Panc1 (cell line): ENCODE measurements at regions not wholly inside any gene's neighbourhood (a gene's known extent, or its start where the extent isn't known, plus 50 kb on each side); places are given as distances from the start of the nearest gene placed in this dataset.

Source experiments
- ATAC-seq: fragments of 200-7000 bp; cut with Tn5 transposase; 2 replicates; pipeline ENCODE4 v1.9.1; 2020; ENCODE audit warnings: mild to moderate bottlenecking, moderate library complexity
- BruUV-seq: library from RNA; stranded (reverse); fragments of 400-500 nt; replicated peaks from 2 replicates; lab custom pipeline; 2021; lab: Mats Ljungman, UMichigan
- CTCF ChIA-PET: fragments of 300-600 bp; sonication (Branson Sonifier 250); formaldehyde crosslinking; loops from one replicate; lab custom pipeline; 2022; ENCODE audit warnings: antibody characterized with exemption; lab: Charles Lee
- POLR2A ChIA-PET: fragments of 300-600 bp; sonication (Branson Sonifier 250); formaldehyde crosslinking; loops from one replicate; lab custom pipeline; 2022; ENCODE audit warnings: antibody characterized with exemption; lab: Charles Lee
- DNase-seq: peaks from one replicate; pipeline ENCODE4 v3.0.0-alpha.2; 2010; ENCODE audit warnings: low read depth, low spot score
- H3K27ac ChIP-seq: 2 replicates; pipeline ENCODE4 v1.5.1; 2011; ENCODE audit warnings: mild to moderate bottlenecking, low read length, inconsistent platforms
- H3K27me3 ChIP-seq: fragments of 200-500 bp; sonication (Bioruptor generic); 2 replicates; pipeline ENCODE4 v1.6.0; 2014; ENCODE audit warnings: low read length, inconsistent platforms; ENCODE audit not compliant: control insufficient read depth, insufficient read depth
- H3K36me3 ChIP-seq: fragments of 200-500 bp; sonication (Bioruptor generic); 2 replicates; pipeline ENCODE4 v1.5.1; 2014; ENCODE audit warnings: inconsistent platforms, mild to moderate bottlenecking, low read length, moderate library complexity; ENCODE audit not compliant: control insufficient read depth, insufficient read depth
- H3K4me1 ChIP-seq: 2 replicates; pipeline ENCODE4 v1.5.1; 2011; ENCODE audit warnings: inconsistent platforms, mild to moderate bottlenecking, low read length, moderate library complexity; ENCODE audit not compliant: control insufficient read depth, insufficient read depth
- H3K4me3 ChIP-seq, 2 experiments: 2 replicates each; pipeline ENCODE4 v1.5.1; 2011 to 2012; ENCODE audit warnings: low read depth in 2 of 2, low read length in 2 of 2, mild to moderate bottlenecking in 2 of 2, inconsistent platforms in 1 of 2, moderate library complexity in 1 of 2
- H3K9me3 ChIP-seq: fragments of 200-500 bp; sonication (Bioruptor generic); 2 replicates; pipeline ENCODE4 v1.5.1; 2014; ENCODE audit warnings: low read depth, mild to moderate bottlenecking, inconsistent platforms, low read length, moderate library complexity; ENCODE audit not compliant: control insufficient read depth, insufficient read depth
- CTCF ChIP-seq: fragments of 450-650 bp; IDR thresholded peaks from 2 replicates; pipeline ENCODE4 v1.5.1; 2017; ENCODE audit warnings: mild to moderate bottlenecking
- POLR2AphosphoS5 ChIP-seq: IDR thresholded peaks from 2 replicates; pipeline ENCODE4 v1.6.1; 2012; ENCODE audit warnings: mild to moderate bottlenecking, low read depth, low read length, moderate library complexity
- REST ChIP-seq, 2 experiments: IDR thresholded peaks; 2 replicates each; pipeline ENCODE4 v1.6.1; 2011 to 2012; ENCODE audit warnings: low read depth in 2 of 2, control low read depth in 1 of 2, low read length in 1 of 2, mild to moderate bottlenecking in 1 of 2, moderate library complexity in 1 of 2; ENCODE audit not compliant: insufficient read depth in 1 of 2
- SIN3A ChIP-seq: IDR thresholded peaks from 2 replicates; pipeline ENCODE4 v1.6.1; 2012; ENCODE audit warnings: low read depth, mild to moderate bottlenecking, low read length, moderate library complexity, borderline replicate concordance; ENCODE audit not compliant: insufficient read depth
- TCF7L2 ChIP-seq: IDR thresholded peaks from 2 replicates; pipeline ENCODE4 v1.6.1; 2011; ENCODE audit warnings: mild to moderate bottlenecking, low read depth, low read length, inconsistent platforms
- in situ Hi-C: cut with HindIII; loops from 2 replicates; pipeline ENCODE4 v1.10.0; 2016; ENCODE audit warnings: low sequenced_read_pairs, low pct_unique_long_range_greater_than_20kb
- intact Hi-C: fragments of 100-400 bp; cut with micrococcal nuclease; formaldehyde crosslinking; loops from one replicate; pipeline ENCODE4 v1.10.0; 2022; ENCODE audit not compliant: unreplicated experiment

GRCh38 chr10:123301077-123301857 is 147.1 kb downstream of the BUB3 start:
- no peaks in the 10 kb centered on the region for H3K27me3 ChIP-seq
- no TSS peak for BruUV-seq
- intact Hi-C loops = loop anchor here (5.0 kb wide), 1 partner anchor 256 kb away; no protein-coding TSS in a partner anchor
- no peaks in the 10 kb centered on the region for H3K36me3 ChIP-seq
- TF ChIP-seq CTCF = no peak
- no peak for TF ChIP-seq SIN3A
- TF ChIP-seq REST (IDR thresholded peaks at IDR 0.05; ENCODE audit: insufficient read depth in 1 of 2, low read depth in 2 of 2, low read length in 1 of 2) = no peak
- TF ChIP-seq POLR2AphosphoS5 = no peak
- no peak for TF ChIP-seq TCF7L2
- no peaks in the 10 kb centered on the region for H3K9me3 ChIP-seq
- H3K4me3 ChIP-seq = no peak overlapping the region
- peaks cover 3% of the 10 kb centered on the region; the same call in 1 of the 2 replicates for H3K4me1 ChIP-seq
- ChIA-PET CTCF (no interaction called here), POLR2A (no interaction called here)
- no peak overlapping the region for H3K27ac ChIP-seq
- DNase-seq (peak; percentile 15), ATAC-seq (peak; percentile 75)
- in situ Hi-C loops = no loop called here

- ATAC-seq = no peak
- DNase-seq = no peak
- CTCF ChIA-PET = no interaction called here
Measured at GRCh38 chr10:123303581-123304337, 149.6 kb downstream of the BUB3 start.

More at GRCh38 chr10:123303581-123304337, 149.6 kb downstream of the BUB3 start:
- TF ChIP-seq TCF7L2 (no peak), CTCF (no peak), POLR2AphosphoS5 (no peak), REST (IDR thresholded peaks at IDR 0.05; ENCODE audit: insufficient read depth in 1 of 2, low read depth in 2 of 2, low read length in 1 of 2) (no peak), SIN3A (no peak)
- Histone ChIP-seq H3K27ac (no peak overlapping the region), H3K36me3 (no peaks in the 10 kb centered on the region), H3K27me3 (no peaks in the 10 kb centered on the region), H3K4me3 (no peak overlapping the region), H3K4me1 (peaks cover 3% of the 10 kb centered on the region; the same call in 1 of the 2 replicates), H3K9me3 (no peaks in the 10 kb centered on the region)
- POLR2A ChIA-PET = no interaction called here
- in situ Hi-C loops = no loop called here
- no TSS peak for BruUV-seq
- intact Hi-C loops = loop anchor here (5.0 kb wide), 1 partner anchor 254 kb away; no protein-coding TSS in a partner anchor
